MM.1S (cell line): ENCODE measurements at regions not wholly inside any gene's neighbourhood (a gene's known extent, or its start where the extent isn't known, plus 50 kb on each side); places are given as distances from the start of the nearest gene placed in this dataset.

ENCODE experiments used
- DNase-seq: peaks from one replicate; pipeline ENCODE4 v3.0.0-alpha.2; 2015
- H2AFZ ChIP-seq: fragments of 300-600 bp; sonication (generic); 2 replicates; pipeline ENCODE4 v1.6.0; 2016; ENCODE audit warnings: antibody characterized with exemption, low read length
- H3F3A ChIP-seq: fragments of 300-600 bp; sonication (generic); 2 replicates; pipeline ENCODE4 v1.6.1; 2016; ENCODE audit warnings: mild to moderate bottlenecking, antibody characterized with exemption, low read length, moderate library complexity, mixed read lengths; ENCODE audit not compliant: insufficient read depth
- H3K27ac ChIP-seq: fragments of 300-600 bp; sonication (generic); 2 replicates; pipeline ENCODE4 v1.5.1; 2016; ENCODE audit warnings: mild to moderate bottlenecking, low read length
- H3K27me3 ChIP-seq: fragments of 300-600 bp; sonication (generic); replicated peaks from 2 replicates; pipeline ENCODE4 v1.6.0; 2016; ENCODE audit warnings: low read length; ENCODE audit not compliant: insufficient read depth
- H3K36me3 ChIP-seq: fragments of 300-600 bp; sonication (generic); replicated peaks from 2 replicates; pipeline ENCODE4 v1.6.1; 2016; ENCODE audit warnings: mild to moderate bottlenecking, low read length, mixed read lengths; ENCODE audit not compliant: insufficient read depth
- H3K4me1 ChIP-seq: fragments of 300-600 bp; sonication (generic); 2 replicates; pipeline ENCODE4 v1.6.1; 2016; ENCODE audit warnings: low read length, mixed read lengths
- H3K4me2 ChIP-seq: fragments of 300-600 bp; sonication (generic); 2 replicates; pipeline ENCODE4 v1.6.0; 2016; ENCODE audit warnings: low read depth, low read length
- H3K4me3 ChIP-seq: fragments of 300-600 bp; sonication (generic); 2 replicates; pipeline ENCODE4 v1.5.1; 2016; ENCODE audit warnings: low read length, mixed read lengths
- H3K79me2 ChIP-seq: fragments of 300-600 bp; sonication (generic); 2 replicates; pipeline ENCODE4 v1.6.1; 2016; ENCODE audit warnings: mixed run types, low read length, mixed read lengths
- H3K9ac ChIP-seq: fragments of 300-600 bp; sonication (generic); 2 replicates; pipeline ENCODE4 v1.6.1; 2016; ENCODE audit warnings: low read length, mixed read lengths
- H3K9me2 ChIP-seq: fragments of 300-600 bp; sonication (generic); replicated peaks from 2 replicates; pipeline ENCODE4 v1.6.1; 2016; ENCODE audit warnings: mild to moderate bottlenecking, low read length, mixed read lengths; ENCODE audit not compliant: insufficient read depth
- H3K9me3 ChIP-seq: fragments of 300-600 bp; sonication (generic); replicated peaks from 2 replicates; pipeline ENCODE4 v1.6.1; 2016; ENCODE audit warnings: mild to moderate bottlenecking, low read length, mixed read lengths; ENCODE audit not compliant: insufficient read depth
- H4K20me1 ChIP-seq: fragments of 300-600 bp; sonication (generic); 2 replicates; pipeline ENCODE4 v1.6.1; 2016; ENCODE audit warnings: mild to moderate bottlenecking, low read length, moderate library complexity, mixed read lengths; ENCODE audit not compliant: insufficient read depth
- CTCF ChIP-seq: fragments of 300-600 bp; sonication (generic); IDR thresholded peaks from 2 replicates; pipeline ENCODE4 v1.5.1; 2016; ENCODE audit warnings: antibody characterized with exemption, low read length, mixed read lengths
- EZH2 ChIP-seq: fragments of 300-600 bp; sonication (generic); optimal IDR thresholded peaks from 2 replicates; pipeline ENCODE3; 2017; ENCODE audit warnings: low read depth, mild to moderate bottlenecking, antibody characterized with exemption, low read length, mixed read lengths
- EZH2phosphoT487 ChIP-seq: fragments of 300-600 bp; sonication (generic); IDR thresholded peaks from 2 replicates; pipeline ENCODE4 v1.6.1; 2018; ENCODE audit warnings: antibody characterized with exemption, low read length

- no peak overlapping the region for H2AFZ ChIP-seq
- no peaks in the 10 kb centered on the region for H4K20me1 ChIP-seq
- DNase-seq = no peak
- no peaks in the 10 kb centered on the region for H3K27me3 ChIP-seq
- no peaks in the 10 kb centered on the region for H3K36me3 ChIP-seq
- H3K9me3 ChIP-seq = no peaks in the 10 kb centered on the region
- no peak overlapping the region for H3K4me3 ChIP-seq
- H3K4me2 ChIP-seq = no peak overlapping the region
- no peak for TF ChIP-seq CTCF
- H3K4me1 ChIP-seq = no peaks in the 10 kb centered on the region
- no peaks in the 10 kb centered on the region for H3K9me2 ChIP-seq
- no peaks in the 10 kb centered on the region for H3K79me2 ChIP-seq
- no peaks in the 10 kb centered on the region for H3F3A ChIP-seq
- no peak overlapping the region for H3K9ac ChIP-seq
- H3K27ac ChIP-seq = no peak overlapping the region
These were observed 212.8 kb downstream of the EFNB2 start for GRCh38 chr13:106322628-106323027.

- H3K27ac ChIP-seq = no peak overlapping the region
- no peak overlapping the region for H3K9ac ChIP-seq
- H2AFZ ChIP-seq = no peak overlapping the region
- no peak for DNase-seq
- H3K4me2 ChIP-seq = no peak overlapping the region
- TF ChIP-seq EZH2phosphoT487 (no peak), EZH2 (no peak), CTCF (no peak)
- H3K79me2 ChIP-seq = no peaks in the 10 kb centered on the region
- no peaks in the 10 kb centered on the region for H4K20me1 ChIP-seq
- H3K27me3 ChIP-seq = no peaks in the 10 kb centered on the region
- H3K4me3 ChIP-seq = no peak overlapping the region
- H3K9me2 ChIP-seq = no peaks in the 10 kb centered on the region
- H3F3A ChIP-seq = no peaks in the 10 kb centered on the region
- H3K4me1 ChIP-seq = no peaks in the 10 kb centered on the region
- H3K36me3 ChIP-seq = no peaks in the 10 kb centered on the region
- no peaks in the 10 kb centered on the region for H3K9me3 ChIP-seq
These were observed 216.5 kb downstream of the EFNB2 start for GRCh38 chr13:106318941-106319411.

- H4K20me1 ChIP-seq = no peaks in the 10 kb centered on the region
- H2AFZ ChIP-seq = no peak overlapping the region
- no peak for TF ChIP-seq CTCF
- TF ChIP-seq EZH2 = no peak
- TF ChIP-seq EZH2phosphoT487 = no peak
These were observed 221.0 kb downstream of the EFNB2 start for GRCh38 chr13:106314417-106314816.

GRCh38 chr13:106311004-106311403, 224.5 kb downstream of the EFNB2 start:
- Histone ChIP-seq H3K4me2 (no peak overlapping the region), H3K27ac (no peak overlapping the region), H3F3A (no peaks in the 10 kb centered on the region), H2AFZ (no peak overlapping the region), H3K27me3 (no peaks in the 10 kb centered on the region), H3K9me3 (no peaks in the 10 kb centered on the region), H4K20me1 (no peaks in the 10 kb centered on the region), H3K36me3 (no peaks in the 10 kb centered on the region), H3K4me1 (no peaks in the 10 kb centered on the region), H3K4me3 (no peak overlapping the region), H3K79me2 (no peaks in the 10 kb centered on the region), H3K9ac (no peak overlapping the region), H3K9me2 (no peaks in the 10 kb centered on the region)
- no peak for TF ChIP-seq EZH2
- no peak for TF ChIP-seq EZH2phosphoT487
- TF ChIP-seq CTCF = no peak
- no peak for DNase-seq

More at GRCh38 chr13:106314417-106314816, 221.0 kb downstream of the EFNB2 start:
- Histone ChIP-seq H3K4me3 (no peak overlapping the region), H3K4me2 (no peak overlapping the region), H3K27ac (no peak overlapping the region), H3F3A (no peaks in the 10 kb centered on the region), H3K27me3 (no peaks in the 10 kb centered on the region), H3K9ac (no peak overlapping the region), H3K36me3 (no peaks in the 10 kb centered on the region), H3K79me2 (no peaks in the 10 kb centered on the region), H3K4me1 (no peaks in the 10 kb centered on the region), H3K9me3 (no peaks in the 10 kb centered on the region), H3K9me2 (no peaks in the 10 kb centered on the region)
- no peak for DNase-seq
